GM06990 (cell line): ENCODE measurements at regions not wholly inside any gene's neighbourhood (a gene's known extent, or its start where the extent isn't known, plus 50 kb on each side); places are given as distances from the start of the nearest gene placed in this dataset.

Experiments used
- DNase-seq: peaks from one replicate; pipeline ENCODE4 v3.0.0-alpha.2; 2011; ENCODE audit not compliant: insufficient read length; ENCODE audit errors: extremely low read depth
- H3K27me3 ChIP-seq: replicated peaks from 2 replicates; pipeline ENCODE4 v1.6.0; 2011; ENCODE audit warnings: low read length; ENCODE audit not compliant: control insufficient read depth, insufficient read depth
- H3K36me3 ChIP-seq: 2 replicates; pipeline ENCODE4 v1.5.1; 2011; ENCODE audit warnings: low read length; ENCODE audit not compliant: control insufficient read depth, insufficient read depth
- H3K4me3 ChIP-seq: replicated peaks from 2 replicates; pipeline ENCODE4 v1.5.1; 2011; ENCODE audit warnings: low read depth, mild to moderate bottlenecking, control low read depth, low read length
- TF ChIP-seq, protein P1 (sequence below): IDR thresholded peaks from 2 replicates; pipeline ENCODE4 v1.5.1; 2011; ENCODE audit warnings: low read length, control low read depth, mild to moderate bottlenecking, inconsistent platforms; ENCODE audit not compliant: insufficient read depth, poor library complexity, severe bottlenecking

DNA sequence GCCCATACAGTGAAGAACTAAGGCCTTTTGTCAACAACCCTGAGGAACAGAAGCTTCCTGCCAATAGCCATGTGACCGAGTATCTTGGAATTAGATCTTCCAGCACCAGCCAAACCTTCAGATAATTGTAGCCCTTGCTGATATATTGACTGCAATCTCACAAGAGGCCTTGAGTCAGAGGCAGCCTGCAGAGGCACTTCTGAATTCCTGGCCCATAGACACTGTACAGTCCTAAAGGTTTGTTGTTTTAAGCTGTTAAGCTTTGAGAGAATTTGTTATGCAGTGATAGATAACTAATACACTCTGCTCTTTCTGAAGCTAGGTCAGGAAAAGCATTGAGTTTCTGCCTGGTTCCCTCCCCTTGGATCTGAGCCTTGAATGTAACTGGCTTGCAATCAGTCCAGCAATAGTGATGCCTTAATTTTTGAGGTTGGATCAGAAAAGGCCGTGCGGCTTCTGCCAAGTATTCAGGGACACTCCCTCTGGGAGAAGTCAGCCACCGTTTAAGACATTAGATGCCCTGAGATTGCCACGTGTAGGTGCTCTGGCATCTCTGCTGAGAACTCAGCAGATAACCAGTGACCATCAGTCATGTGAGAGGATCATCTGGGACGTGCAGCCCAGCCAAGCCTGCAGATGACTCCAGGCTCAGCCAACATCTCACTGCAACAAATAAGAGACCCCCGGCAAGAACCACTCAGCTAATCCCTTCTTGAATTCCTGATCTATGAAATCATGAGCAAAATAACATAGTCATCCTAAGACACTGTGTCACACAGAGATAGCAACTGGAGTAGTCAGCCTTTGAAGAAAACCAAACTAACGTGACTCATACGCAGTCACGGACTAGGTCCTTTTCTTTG is 126.8 kb upstream of the STC2 start:
- DNase-seq = no peak
- H3K27me3 ChIP-seq = no peaks in the 10 kb centered on the region
- H3K36me3 ChIP-seq = no peaks in the 10 kb centered on the region
- TF ChIP-seq, protein P1, sequence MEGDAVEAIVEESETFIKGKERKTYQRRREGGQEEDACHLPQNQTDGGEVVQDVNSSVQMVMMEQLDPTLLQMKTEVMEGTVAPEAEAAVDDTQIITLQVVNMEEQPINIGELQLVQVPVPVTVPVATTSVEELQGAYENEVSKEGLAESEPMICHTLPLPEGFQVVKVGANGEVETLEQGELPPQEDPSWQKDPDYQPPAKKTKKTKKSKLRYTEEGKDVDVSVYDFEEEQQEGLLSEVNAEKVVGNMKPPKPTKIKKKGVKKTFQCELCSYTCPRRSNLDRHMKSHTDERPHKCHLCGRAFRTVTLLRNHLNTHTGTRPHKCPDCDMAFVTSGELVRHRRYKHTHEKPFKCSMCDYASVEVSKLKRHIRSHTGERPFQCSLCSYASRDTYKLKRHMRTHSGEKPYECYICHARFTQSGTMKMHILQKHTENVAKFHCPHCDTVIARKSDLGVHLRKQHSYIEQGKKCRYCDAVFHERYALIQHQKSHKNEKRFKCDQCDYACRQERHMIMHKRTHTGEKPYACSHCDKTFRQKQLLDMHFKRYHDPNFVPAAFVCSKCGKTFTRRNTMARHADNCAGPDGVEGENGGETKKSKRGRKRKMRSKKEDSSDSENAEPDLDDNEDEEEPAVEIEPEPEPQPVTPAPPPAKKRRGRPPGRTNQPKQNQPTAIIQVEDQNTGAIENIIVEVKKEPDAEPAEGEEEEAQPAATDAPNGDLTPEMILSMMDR = no peak
- H3K4me3 ChIP-seq = no peak overlapping the region

DNA sequence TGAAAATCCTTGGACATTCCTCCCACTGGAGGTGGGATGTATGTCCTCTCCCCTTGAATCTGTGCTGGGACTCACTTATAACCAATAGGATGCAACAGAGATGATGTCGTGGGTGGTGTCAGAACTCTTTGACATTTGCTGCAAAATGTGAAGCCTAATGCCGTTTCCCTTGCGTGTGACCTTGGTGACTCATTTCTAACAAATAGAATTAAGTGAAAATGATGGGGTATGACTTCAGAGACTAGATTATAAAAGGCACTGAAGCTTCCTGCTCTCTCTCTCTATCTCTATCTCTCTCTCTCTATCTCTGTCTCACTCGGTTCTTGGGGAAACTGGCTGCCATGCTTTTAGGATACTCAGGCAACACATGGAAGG is 126.1 kb upstream of the STC2 start:
- DNase-seq = no peak
- TF ChIP-seq, protein P1 = no peak
- no peaks in the 10 kb centered on the region for H3K36me3 ChIP-seq
- no peak overlapping the region for H3K4me3 ChIP-seq
- H3K27me3 ChIP-seq = no peaks in the 10 kb centered on the region

- Histone ChIP-seq H3K4me3 (no peak overlapping the region), H3K27me3 (no peaks in the 10 kb centered on the region), H3K36me3 (no peaks in the 10 kb centered on the region)
- TF ChIP-seq, protein P1 = no peak
- DNase-seq = no peak
These were observed 125.0 kb upstream of the STC2 start for GRCh38 chr5:173453167-173453566.

- TF ChIP-seq, protein P1 = no peak
- Histone ChIP-seq H3K27me3 (no peaks in the 10 kb centered on the region), H3K4me3 (no peak overlapping the region), H3K36me3 (no peaks in the 10 kb centered on the region)
- no peak for DNase-seq
These were observed 124.1 kb upstream of the STC2 start for GRCh38 chr5:173452119-173452905.

- Histone ChIP-seq H3K36me3 (no peaks in the 10 kb centered on the region), H3K4me3 (no peak overlapping the region), H3K27me3 (no peaks in the 10 kb centered on the region)
- DNase-seq = no peak
- TF ChIP-seq, protein P1 = no peak
These were observed 123.4 kb upstream of the STC2 start for GRCh38 chr5:173451651-173452050.
